ENCODE measurements at regions not wholly inside any gene's neighbourhood (a gene's known extent, or its start where the extent isn't known, plus 50 kb on each side); places are given as distances from the start of the nearest gene placed in this dataset.

- Histone ChIP-seq H3K4me3 (no peak overlapping the region), H3K4me1 (no peaks in the 10 kb centered on the region), H3K27me3 (no peaks in the 10 kb centered on the region), H3K9me3 (no peaks in the 10 kb centered on the region), H3K36me3 (no peaks in the 10 kb centered on the region), H3K27ac (no peak overlapping the region)
- in situ Hi-C loops (cut with MboI; ENCODE audit: low sequenced_read_pairs in 4 of 4) (no loop called here), intact Hi-C loops (cut with DNase I; ENCODE audit: low total_unique reads) (no loop called here)
- TF ChIP-seq POLR2A (IDR thresholded peaks at IDR 0.05), result no peak
- TF ChIP-seq, protein P1, sequence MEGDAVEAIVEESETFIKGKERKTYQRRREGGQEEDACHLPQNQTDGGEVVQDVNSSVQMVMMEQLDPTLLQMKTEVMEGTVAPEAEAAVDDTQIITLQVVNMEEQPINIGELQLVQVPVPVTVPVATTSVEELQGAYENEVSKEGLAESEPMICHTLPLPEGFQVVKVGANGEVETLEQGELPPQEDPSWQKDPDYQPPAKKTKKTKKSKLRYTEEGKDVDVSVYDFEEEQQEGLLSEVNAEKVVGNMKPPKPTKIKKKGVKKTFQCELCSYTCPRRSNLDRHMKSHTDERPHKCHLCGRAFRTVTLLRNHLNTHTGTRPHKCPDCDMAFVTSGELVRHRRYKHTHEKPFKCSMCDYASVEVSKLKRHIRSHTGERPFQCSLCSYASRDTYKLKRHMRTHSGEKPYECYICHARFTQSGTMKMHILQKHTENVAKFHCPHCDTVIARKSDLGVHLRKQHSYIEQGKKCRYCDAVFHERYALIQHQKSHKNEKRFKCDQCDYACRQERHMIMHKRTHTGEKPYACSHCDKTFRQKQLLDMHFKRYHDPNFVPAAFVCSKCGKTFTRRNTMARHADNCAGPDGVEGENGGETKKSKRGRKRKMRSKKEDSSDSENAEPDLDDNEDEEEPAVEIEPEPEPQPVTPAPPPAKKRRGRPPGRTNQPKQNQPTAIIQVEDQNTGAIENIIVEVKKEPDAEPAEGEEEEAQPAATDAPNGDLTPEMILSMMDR (IDR thresholded peaks at IDR 0.05 in 4 of 5, conservative IDR thresholded peaks at IDR 0.05 in 1 of 5), result no peak
- no peak for ATAC-seq
- no peak for DNase-seq
Observed at GRCh38 chr20:6884114-6884513, 116.6 kb downstream of the BMP2 start.

GRCh38 chr20:6886065-6886729 is 118.7 kb downstream of the BMP2 start:
- intact Hi-C loops (cut with DNase I; ENCODE audit: low total_unique reads) (loop anchor here (5.0 kb wide), 1 partner anchor 1046 kb away; no protein-coding TSS in a partner anchor), in situ Hi-C loops (cut with MboI; ENCODE audit: low sequenced_read_pairs in 4 of 4) (no loop called here)
- no peaks in the 10 kb centered on the region for H3K27me3 ChIP-seq
- no peaks in the 10 kb centered on the region for H3K4me1 ChIP-seq
- H3K27ac ChIP-seq, result no peak overlapping the region
- no peak overlapping the region for H3K4me3 ChIP-seq
- no peaks in the 10 kb centered on the region for H3K36me3 ChIP-seq
- ATAC-seq (peak; percentile 41 to 54), DNase-seq (peak in 1 of 2 donors; percentile 14)
- TF ChIP-seq, protein P1 (IDR thresholded peaks at IDR 0.05 in 4 of 5, conservative IDR thresholded peaks at IDR 0.05 in 1 of 5), result no peak
- TF ChIP-seq POLR2A (IDR thresholded peaks at IDR 0.05), result no peak
- no peaks in the 10 kb centered on the region for H3K9me3 ChIP-seq

- H3K27me3 ChIP-seq, result no peaks in the 10 kb centered on the region
- H3K36me3 ChIP-seq, result no peaks in the 10 kb centered on the region
- intact Hi-C loops (cut with DNase I; ENCODE audit: low total_unique reads), result loop anchor here (5.0 kb wide), 1 partner anchor 1044 kb away; no protein-coding TSS in a partner anchor
- ATAC-seq (no peak), DNase-seq (no peak)
- in situ Hi-C loops (cut with MboI; ENCODE audit: low sequenced_read_pairs in 4 of 4), result no loop called here
- no peak overlapping the region for H3K4me3 ChIP-seq
- no peaks in the 10 kb centered on the region for H3K4me1 ChIP-seq
- no peak overlapping the region for H3K27ac ChIP-seq
- no peaks in the 10 kb centered on the region for H3K9me3 ChIP-seq
- TF ChIP-seq, protein P1 (IDR thresholded peaks at IDR 0.05 in 4 of 5, conservative IDR thresholded peaks at IDR 0.05 in 1 of 5), result no peak
- TF ChIP-seq POLR2A (IDR thresholded peaks at IDR 0.05), result no peak
Observed at GRCh38 chr20:6887966-6888365, 120.5 kb downstream of the BMP2 start.

GRCh38 chr20:6888736-6889395 is 121.4 kb downstream of the BMP2 start:
- in situ Hi-C loops (cut with MboI; ENCODE audit: low sequenced_read_pairs in 4 of 4) (no loop called here), intact Hi-C loops (cut with DNase I; ENCODE audit: low total_unique reads) (loop anchor here (5.0 kb wide), 1 partner anchor 1043 kb away; no protein-coding TSS in a partner anchor)
- H3K36me3 ChIP-seq, result no peaks in the 10 kb centered on the region
- H3K4me3 ChIP-seq, result no peak overlapping the region
- no peaks in the 10 kb centered on the region for H3K4me1 ChIP-seq
- no peak for TF ChIP-seq POLR2A (IDR thresholded peaks at IDR 0.05)
- TF ChIP-seq, protein P1 (IDR thresholded peaks at IDR 0.05 in 4 of 5, conservative IDR thresholded peaks at IDR 0.05 in 1 of 5), result no peak
- ATAC-seq (no peak), DNase-seq (no peak)
- no peaks in the 10 kb centered on the region for H3K9me3 ChIP-seq
- no peaks in the 10 kb centered on the region for H3K27me3 ChIP-seq
- H3K27ac ChIP-seq, result no peak overlapping the region
